A549 (cell line): ENCODE measurements at regions not wholly inside any gene's neighbourhood (a gene's known extent, or its start where the extent isn't known, plus 50 kb on each side); places are given as distances from the start of the nearest gene placed in this dataset.

ENCODE experiments used
- MAFK ChIP-seq: fragments of 450-650 bp; IDR thresholded peaks from 2 replicates; pipeline ENCODE4 v1.6.1; 2014; ENCODE audit not compliant: partially characterized antibody
- MAZ ChIP-seq: fragments of 150-350 bp; IDR thresholded peaks from 2 replicates; pipeline ENCODE4 v1.6.1; 2014; ENCODE audit warnings: antibody characterized with exemption, low read depth, low read length, borderline replicate concordance
- POLR2A ChIP-seq: IDR thresholded peaks from 2 replicates; pipeline ENCODE4 v1.6.1; 2012; ENCODE audit warnings: mild to moderate bottlenecking, low read length
- RAD21 ChIP-seq, 2 experiments: fragments of >200 bp in 1 of 2; sonication (Bioruptor Twin) in 1 of 2; formaldehyde crosslinking in 1 of 2; IDR thresholded peaks in 1 of 2; conservative IDR thresholded peaks in 1 of 2; 2 replicates in 1 of 2; 3 replicates in 1 of 2; pipeline ENCODE4 v1.6.1; 2012 to 2018; ENCODE audit warnings: inconsistent platforms in 1 of 2
- RCOR1 ChIP-seq: fragments of 150-350 bp; IDR thresholded peaks from 2 replicates; pipeline ENCODE4 v1.6.1; 2014; ENCODE audit warnings: antibody characterized with exemption, low read length, low read depth
- SREBF2 ChIP-seq: fragments of 450-650 bp; IDR thresholded peaks from 2 replicates; pipeline ENCODE4 v1.6.1; 2014; ENCODE audit warnings: mild to moderate bottlenecking, moderate library complexity
- TF ChIP-seq, protein P1 (sequence below): fragments of >200 bp; sonication (Bioruptor Twin); formaldehyde crosslinking; IDR thresholded peaks from 3 replicates; pipeline ENCODE4 v1.5.1; 2016
- TF ChIP-seq, protein P2 (sequence below): fragments of 450-650 bp; IDR thresholded peaks from 2 replicates; pipeline ENCODE4 v1.6.1; 2014; ENCODE audit warnings: antibody characterized with exemption
- TF ChIP-seq, protein P3 (sequence below): fragments of 150-350 bp; IDR thresholded peaks from 2 replicates; pipeline ENCODE4 v1.6.1; 2014; ENCODE audit warnings: low read depth, mild to moderate bottlenecking, low read length

DNA sequence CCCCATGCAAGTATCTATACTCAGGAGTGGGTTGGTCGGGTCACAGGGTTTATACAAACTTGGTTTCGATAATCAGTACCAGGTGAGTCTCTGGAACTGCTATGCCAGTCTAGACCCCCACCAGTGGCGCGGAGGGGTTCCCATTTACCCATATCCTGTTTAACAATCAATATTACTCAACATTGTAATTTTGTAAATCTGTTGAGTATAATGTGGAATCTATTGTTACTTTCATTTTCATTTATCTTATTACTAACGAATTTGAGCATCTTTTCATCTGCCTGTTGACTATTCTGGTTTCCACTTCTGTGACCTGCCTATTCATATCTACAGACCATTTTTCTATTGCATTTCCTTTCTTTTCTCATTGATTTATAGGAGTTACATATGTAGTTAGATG, 275.2 kb upstream of the CRY1 start:
- TF ChIP-seq RAD21 (conservative IDR thresholded peaks at IDR 0.05 in 1 of 2, IDR thresholded peaks at IDR 0.05 in 1 of 2) (no peak), POLR2A (no peak), MAZ (no peak), SREBF2 (no peak), MAFK (no peak), RCOR1 (no peak)
- TF ChIP-seq, protein P1, sequence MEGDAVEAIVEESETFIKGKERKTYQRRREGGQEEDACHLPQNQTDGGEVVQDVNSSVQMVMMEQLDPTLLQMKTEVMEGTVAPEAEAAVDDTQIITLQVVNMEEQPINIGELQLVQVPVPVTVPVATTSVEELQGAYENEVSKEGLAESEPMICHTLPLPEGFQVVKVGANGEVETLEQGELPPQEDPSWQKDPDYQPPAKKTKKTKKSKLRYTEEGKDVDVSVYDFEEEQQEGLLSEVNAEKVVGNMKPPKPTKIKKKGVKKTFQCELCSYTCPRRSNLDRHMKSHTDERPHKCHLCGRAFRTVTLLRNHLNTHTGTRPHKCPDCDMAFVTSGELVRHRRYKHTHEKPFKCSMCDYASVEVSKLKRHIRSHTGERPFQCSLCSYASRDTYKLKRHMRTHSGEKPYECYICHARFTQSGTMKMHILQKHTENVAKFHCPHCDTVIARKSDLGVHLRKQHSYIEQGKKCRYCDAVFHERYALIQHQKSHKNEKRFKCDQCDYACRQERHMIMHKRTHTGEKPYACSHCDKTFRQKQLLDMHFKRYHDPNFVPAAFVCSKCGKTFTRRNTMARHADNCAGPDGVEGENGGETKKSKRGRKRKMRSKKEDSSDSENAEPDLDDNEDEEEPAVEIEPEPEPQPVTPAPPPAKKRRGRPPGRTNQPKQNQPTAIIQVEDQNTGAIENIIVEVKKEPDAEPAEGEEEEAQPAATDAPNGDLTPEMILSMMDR = no peak
- TF ChIP-seq, protein P2, sequence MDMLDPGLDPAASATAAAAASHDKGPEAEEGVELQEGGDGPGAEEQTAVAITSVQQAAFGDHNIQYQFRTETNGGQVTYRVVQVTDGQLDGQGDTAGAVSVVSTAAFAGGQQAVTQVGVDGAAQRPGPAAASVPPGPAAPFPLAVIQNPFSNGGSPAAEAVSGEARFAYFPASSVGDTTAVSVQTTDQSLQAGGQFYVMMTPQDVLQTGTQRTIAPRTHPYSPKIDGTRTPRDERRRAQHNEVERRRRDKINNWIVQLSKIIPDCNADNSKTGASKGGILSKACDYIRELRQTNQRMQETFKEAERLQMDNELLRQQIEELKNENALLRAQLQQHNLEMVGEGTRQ = no peak
- TF ChIP-seq, protein P3, sequence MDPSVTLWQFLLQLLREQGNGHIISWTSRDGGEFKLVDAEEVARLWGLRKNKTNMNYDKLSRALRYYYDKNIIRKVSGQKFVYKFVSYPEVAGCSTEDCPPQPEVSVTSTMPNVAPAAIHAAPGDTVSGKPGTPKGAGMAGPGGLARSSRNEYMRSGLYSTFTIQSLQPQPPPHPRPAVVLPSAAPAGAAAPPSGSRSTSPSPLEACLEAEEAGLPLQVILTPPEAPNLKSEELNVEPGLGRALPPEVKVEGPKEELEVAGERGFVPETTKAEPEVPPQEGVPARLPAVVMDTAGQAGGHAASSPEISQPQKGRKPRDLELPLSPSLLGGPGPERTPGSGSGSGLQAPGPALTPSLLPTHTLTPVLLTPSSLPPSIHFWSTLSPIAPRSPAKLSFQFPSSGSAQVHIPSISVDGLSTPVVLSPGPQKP = no peak
